H9 (cell line): ENCODE measurements at regions not wholly inside any gene's neighbourhood (a gene's known extent, or its start where the extent isn't known, plus 50 kb on each side); places are given as distances from the start of the nearest gene placed in this dataset.
"Not testable (repeated sequence)": the region's sequence is repeated elsewhere in the genome, so short reads cannot be mapped to it uniquely, and the experiment has no call there.

Experiments
- DNase-seq: peaks from one replicate; pipeline ENCODE4 v3.0.0-alpha.2; 2017
- H2AFZ ChIP-seq: one replicate; pipeline ENCODE4 v1.6.1; 2013; ENCODE audit warnings: mild to moderate bottlenecking, low read length, control low read depth, moderate library complexity
- H2AK5ac ChIP-seq: 2 replicates; pipeline ENCODE4 v1.6.1; 2013; ENCODE audit warnings: low read length, control low read depth, mixed read lengths; ENCODE audit not compliant: insufficient read length
- H2BK120ac ChIP-seq: one replicate; pipeline ENCODE4 v1.6.1; 2013; ENCODE audit warnings: low read depth, mild to moderate bottlenecking, low read length, control low read depth, inconsistent platforms; ENCODE audit not compliant: poor library complexity, severe bottlenecking
- H2BK12ac ChIP-seq: 2 replicates; pipeline ENCODE4 v1.6.1; 2013; ENCODE audit warnings: low read length, control low read depth, mixed read lengths, low read depth; ENCODE audit not compliant: insufficient read length
- H2BK15ac ChIP-seq: 2 replicates; pipeline ENCODE4 v1.6.1; 2013; ENCODE audit warnings: low read depth, low read length, control low read depth
- H2BK20ac ChIP-seq: one replicate; pipeline ENCODE4 v1.6.1; 2013; ENCODE audit warnings: low read depth, mild to moderate bottlenecking, low read length, control low read depth, inconsistent platforms; ENCODE audit not compliant: poor library complexity, severe bottlenecking
- H2BK5ac ChIP-seq: 2 replicates; pipeline ENCODE4 v1.6.1; 2013; ENCODE audit warnings: low read length, control low read depth, mixed read lengths; ENCODE audit not compliant: insufficient read length
- H3K14ac ChIP-seq: 2 replicates; pipeline ENCODE4 v1.6.1; 2013; ENCODE audit warnings: low read length, control low read depth; ENCODE audit not compliant: insufficient read depth
- H3K18ac ChIP-seq: 2 replicates; pipeline ENCODE4 v1.6.1; 2013; ENCODE audit warnings: low read depth, mild to moderate bottlenecking, mixed read lengths, low read length, control low read depth; ENCODE audit not compliant: insufficient read length
- H3K23ac ChIP-seq: 2 replicates; pipeline ENCODE4 v1.6.1; 2013; ENCODE audit warnings: low read length, control low read depth, mixed read lengths, low read depth; ENCODE audit not compliant: insufficient read length
- H3K23me2 ChIP-seq: 2 replicates; pipeline ENCODE4 v1.6.1; 2013; ENCODE audit warnings: low read depth, mild to moderate bottlenecking, mixed read lengths, low read length, control low read depth; ENCODE audit not compliant: insufficient read length, poor library complexity, severe bottlenecking
- H3K27ac ChIP-seq: 2 replicates; pipeline ENCODE4 v1.5.1; 2013; ENCODE audit warnings: low read length, control low read depth, mixed read lengths, low read depth; ENCODE audit not compliant: insufficient read length
- H3K27me3 ChIP-seq: 2 replicates; pipeline ENCODE4 v1.6.1; 2013; ENCODE audit warnings: low read length, control low read depth, inconsistent platforms; ENCODE audit not compliant: insufficient read depth
- H3K4ac ChIP-seq: 2 replicates; pipeline ENCODE4 v1.6.1; 2013; ENCODE audit warnings: low read depth, mild to moderate bottlenecking, control low read depth, inconsistent platforms, low read length, moderate library complexity
- H3K4me1 ChIP-seq: 2 replicates; pipeline ENCODE4 v1.6.1; 2013; ENCODE audit warnings: low read length, control low read depth, inconsistent platforms; ENCODE audit not compliant: insufficient read depth
- H3K4me2 ChIP-seq: 2 replicates; pipeline ENCODE4 v1.6.1; 2013; ENCODE audit warnings: low read length, control low read depth, mixed read lengths; ENCODE audit not compliant: insufficient read length, insufficient read depth
- H3K56ac ChIP-seq: 2 replicates; pipeline ENCODE4 v1.6.1; 2013; ENCODE audit warnings: low read depth, mild to moderate bottlenecking, mixed read lengths, low read length, control low read depth; ENCODE audit not compliant: insufficient read length
- H3K79me1 ChIP-seq: 2 replicates; pipeline ENCODE4 v1.6.1; 2013; ENCODE audit warnings: low read depth, mild to moderate bottlenecking, moderate library complexity, low read length, control low read depth, inconsistent platforms; ENCODE audit not compliant: insufficient read depth, poor library complexity, severe bottlenecking
- H3K79me2 ChIP-seq: 2 replicates; pipeline ENCODE4 v1.6.1; 2013; ENCODE audit warnings: low read length, control low read depth, inconsistent platforms; ENCODE audit not compliant: insufficient read depth
- H3K9ac ChIP-seq: 2 replicates; pipeline ENCODE4 v1.6.1; 2013; ENCODE audit warnings: low read length, control low read depth, mixed read lengths; ENCODE audit not compliant: insufficient read length; ENCODE audit errors: extremely low read depth
- H3K9me3 ChIP-seq: one replicate; pipeline ENCODE4 v1.6.1; 2013; ENCODE audit warnings: low read depth, low read length, inconsistent platforms; ENCODE audit not compliant: control insufficient read depth
- H3T11ph ChIP-seq: one replicate; pipeline ENCODE4 v1.6.1; 2013; ENCODE audit warnings: mild to moderate bottlenecking, low read length, control low read depth, inconsistent platforms
- H4K20me1 ChIP-seq: one replicate; pipeline ENCODE4 v1.6.1; 2013; ENCODE audit not compliant: control insufficient read depth, insufficient read length, insufficient read depth
- H4K5ac ChIP-seq: 2 replicates; pipeline ENCODE4 v1.6.1; 2013; ENCODE audit warnings: low read depth, mild to moderate bottlenecking, mixed read lengths, low read length, control low read depth; ENCODE audit not compliant: insufficient read length
- H4K8ac ChIP-seq: replicated peaks from 2 replicates; pipeline ENCODE4 v1.6.1; 2013; ENCODE audit warnings: low read length, control low read depth, mixed read lengths, low read depth; ENCODE audit not compliant: insufficient read length
- H4K91ac ChIP-seq: 2 replicates; pipeline ENCODE4 v1.6.1; 2013; ENCODE audit warnings: low read depth, mild to moderate bottlenecking, moderate library complexity, mixed read lengths, low read length, control low read depth; ENCODE audit not compliant: insufficient read length
- H3K27ac Mint-ChIP-seq, 3 experiments: 2 replicates in 2 of 3; 3 replicates in 1 of 3; pipeline ENCODE4 v1.8.0; 2020 to 2021; ENCODE audit warnings: mixed read lengths in 3 of 3, mild to moderate bottlenecking in 1 of 3, moderate library complexity in 1 of 3
- H3K27me3 Mint-ChIP-seq: 2 replicates; pipeline ENCODE4 v1.8.0; 2021; ENCODE audit warnings: low read depth, mild to moderate bottlenecking, moderate library complexity, mixed read lengths
- H3K36me3 Mint-ChIP-seq, 3 experiments: 2 replicates in 2 of 3; 3 replicates in 1 of 3; pipeline ENCODE4 v1.8.0; 2020 to 2021; ENCODE audit warnings: low read depth in 3 of 3, mixed read lengths in 3 of 3; ENCODE audit not compliant: insufficient read depth in 1 of 3
- H3K4me1 Mint-ChIP-seq, 2 experiments: 2 replicates each; pipeline ENCODE4 v1.8.0; 2020; ENCODE audit warnings: mixed read lengths in 2 of 2
- H3K4me3 Mint-ChIP-seq, 2 experiments: 2 replicates in 1 of 2; 3 replicates in 1 of 2; pipeline ENCODE4 v1.8.0; 2020 to 2021; ENCODE audit warnings: mild to moderate bottlenecking in 2 of 2, mixed read lengths in 2 of 2, moderate library complexity in 1 of 2
- H3K9me3 Mint-ChIP-seq, 2 experiments: 2 replicates in 1 of 2; 3 replicates in 1 of 2; pipeline ENCODE4 v1.8.0; 2020; ENCODE audit warnings: mild to moderate bottlenecking in 2 of 2, mixed read lengths in 2 of 2, moderate library complexity in 1 of 2
- WGBS: extraction: QIAGEN DNeasy Blood & Tissue Kit; methylation state at CpG from one replicate; pipeline ENCODE4 v1.1.7; 2013; ENCODE audit warnings: missing lambda C conversion rate, low lambda C conversion rate, mixed read lengths; ENCODE audit not compliant: insufficient read length; ENCODE audit errors: extremely low coverage; 5-methylcytosine and 5-hydroxymethylcytosine counted together

DNA sequence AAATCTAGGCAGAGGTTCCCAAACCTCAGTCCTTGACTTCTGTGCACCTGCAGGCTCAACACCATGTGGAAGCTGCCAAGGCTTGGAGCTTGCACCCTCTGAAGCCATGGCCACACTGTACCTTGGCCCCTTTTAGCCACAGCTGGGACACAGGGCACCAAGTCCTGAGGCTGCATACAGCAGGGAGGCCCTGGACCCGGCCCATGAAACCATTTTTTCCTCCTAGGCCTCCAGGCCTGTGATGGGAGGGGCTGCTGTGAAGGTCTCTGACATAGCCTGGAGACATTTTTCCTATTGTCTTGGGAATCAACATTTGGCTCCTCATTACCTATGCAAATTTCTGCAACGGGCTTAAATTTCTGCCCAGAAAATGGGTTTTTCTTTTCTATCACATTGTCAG, 77.9 kb upstream of the MSTN start:
- peaks cover 16 to 24% (median 23%) of the 10 kb centered on the region in 3 experiments; a peak in 6 of 7 replicates for H3K36me3 Mint-ChIP-seq
- not testable (repeated sequence) for H3T11ph ChIP-seq, H3K14ac ChIP-seq, H3K56ac ChIP-seq, H2BK12ac ChIP-seq, H4K5ac ChIP-seq, H3K23me2 ChIP-seq, H3K27ac ChIP-seq, H2BK15ac ChIP-seq, H3K4me1 ChIP-seq, H2AFZ ChIP-seq, H4K8ac ChIP-seq, H2BK20ac ChIP-seq, H2BK120ac ChIP-seq, H3K4me2 ChIP-seq, H2AK5ac ChIP-seq, H3K27me3 ChIP-seq, H3K79me2 ChIP-seq, H3K9me3 ChIP-seq, H3K27me3 Mint-ChIP-seq, H3K23ac ChIP-seq, H3K18ac ChIP-seq, H3K4ac ChIP-seq, H3K4me3 Mint-ChIP-seq, H3K9ac ChIP-seq, H3K79me1 ChIP-seq, H2BK5ac ChIP-seq, H3K27ac Mint-ChIP-seq, H4K91ac ChIP-seq, DNase-seq, H4K20me1 ChIP-seq, H3K4me1 Mint-ChIP-seq
- peaks cover 29 to 38% of the 10 kb centered on the region in 2 experiments for H3K9me3 Mint-ChIP-seq
- no CpG with 5 or more reads among the region's 2 CpGs for WGBS
